GM12878 (cell line): ENCODE measurements at regions not wholly inside any gene's neighbourhood (a gene's known extent, or its start where the extent isn't known, plus 50 kb on each side); places are given as distances from the start of the nearest gene placed in this dataset.
A peak's percentile ranks its signal among the peaks of the same experiment; 100 is the strongest.

Experiments used
- ATAC-seq: fragments of 200-7000 bp; cut with Tn5 transposase; 3 replicates; pipeline ENCODE4 v1.9.1; 2020; ENCODE audit warnings: mild to moderate bottlenecking, moderate library complexity
- BruUV-seq: library from RNA; stranded (reverse); fragments of 400-500 nt; replicated peaks from 2 replicates; lab custom pipeline; 2021; lab: Mats Ljungman, UMichigan
- CTCF ChIA-PET: fragments of 300-600 bp; sonication (Branson Sonifier 250); formaldehyde crosslinking; extraction: SDS; loops from one replicate; lab custom pipeline; 2021; ENCODE audit warnings: inconsistent platforms; lab: Yijun Ruan, JAX
- POLR2A ChIA-PET: fragments of 350-600 bp; formaldehyde crosslinking; extraction: SDS; loops from one replicate; lab custom pipeline; 2021; ENCODE audit warnings: inconsistent platforms; lab: Charles Lee
- RAD21 ChIA-PET: fragments of 300-600 bp; sonication (Branson Sonifier 250); formaldehyde crosslinking; loops from one replicate; lab custom pipeline; 2023; ENCODE audit warnings: antibody characterized with exemption; ENCODE audit not compliant: unreplicated experiment; lab: Charles Lee
- SMC1A ChIA-PET: fragments of 300-600 bp; sonication (Branson Sonifier 250); formaldehyde crosslinking; loops from one replicate; lab custom pipeline; 2023; ENCODE audit not compliant: unreplicated experiment, uncharacterized antibody; lab: Charles Lee
- DNase-seq: peaks from one replicate; pipeline ENCODE4 v3.0.0-alpha.2; 2011; ENCODE audit warnings: low read depth, low spot score
- FAIRE-seq: peaks from 3 replicates; lab custom pipeline; 2011; peaks lifted over from hg19 to GRCh38; lab: Jason Lieb, UNC
- H2AFZ ChIP-seq: 2 replicates; pipeline ENCODE4 v1.6.0; 2011; ENCODE audit warnings: low read depth, low read length, control low read depth; ENCODE audit not compliant: control insufficient read depth
- H3K27ac ChIP-seq: 2 replicates; pipeline ENCODE4 v1.5.1; 2011; ENCODE audit warnings: control low read depth; ENCODE audit not compliant: control insufficient read depth, insufficient read depth
- H3K27me3 ChIP-seq, 2 experiments: replicated peaks in 1 of 2; 2 replicates each; pipeline versions ENCODE4 v1.6.0 to v1.6.1; 2011; ENCODE audit warnings: low read length in 1 of 2; ENCODE audit not compliant: control insufficient read depth in 2 of 2, insufficient read depth in 2 of 2
- H3K36me3 ChIP-seq, 2 experiments: 2 replicates each; pipeline ENCODE4 v1.5.1; 2011; ENCODE audit warnings: low read length in 1 of 2; ENCODE audit not compliant: control insufficient read depth in 2 of 2, insufficient read depth in 2 of 2
- H3K4me1 ChIP-seq: 2 replicates; pipeline ENCODE4 v1.6.1; 2011; ENCODE audit warnings: mild to moderate bottlenecking, low read length, moderate library complexity, mixed read lengths; ENCODE audit not compliant: control insufficient read depth, insufficient read depth
- H3K4me2 ChIP-seq: 2 replicates; pipeline ENCODE4 v1.6.0; 2011; ENCODE audit warnings: control low read depth; ENCODE audit not compliant: control insufficient read depth, insufficient read depth
- H3K4me3 ChIP-seq: fragments of 200-600 bp; sonication (generic); 2 replicates; pipeline ENCODE4 v1.5.1; 2016
- H3K79me2 ChIP-seq: 2 replicates; pipeline ENCODE4 v1.6.0; 2011; ENCODE audit warnings: low read length; ENCODE audit not compliant: control insufficient read depth, insufficient read depth
- H3K9ac ChIP-seq: 2 replicates; pipeline ENCODE4 v1.8.0; 2011; ENCODE audit warnings: low read length, control low read depth, mixed read lengths; ENCODE audit not compliant: control insufficient read depth, insufficient read depth
- H3K9me3 ChIP-seq: replicated peaks from 3 replicates; pipeline ENCODE4 v1.5.1; 2011; ENCODE audit warnings: mild to moderate bottlenecking, low read length; ENCODE audit not compliant: control insufficient read depth, insufficient read depth
- H4K20me1 ChIP-seq: 2 replicates; pipeline ENCODE4 v1.6.0; 2011; ENCODE audit not compliant: control insufficient read depth, insufficient read depth
- CREM ChIP-seq: IDR thresholded peaks from 2 replicates; pipeline ENCODE4 v1.6.1; 2014; ENCODE audit warnings: antibody characterized with exemption, low read depth
- E4F1 ChIP-seq: fragments of 450-650 bp; IDR thresholded peaks from 2 replicates; pipeline ENCODE4 v1.6.1; 2018; ENCODE audit warnings: borderline replicate concordance, mild to moderate bottlenecking; ENCODE audit not compliant: partially characterized antibody
- IKZF1 ChIP-seq: fragments of 450-650 bp; conservative IDR thresholded peaks from 2 replicates; pipeline ENCODE4 v1.6.1; 2017; ENCODE audit warnings: antibody characterized with exemption, mild to moderate bottlenecking
- IKZF2 ChIP-seq, 2 experiments: fragments of 450-650 bp; IDR thresholded peaks; 2 replicates each; pipeline ENCODE4 v1.6.1; 2017; ENCODE audit warnings: mild to moderate bottlenecking in 2 of 2, moderate library complexity in 2 of 2
- JUND ChIP-seq: IDR thresholded peaks from 2 replicates; pipeline ENCODE4 v1.6.1; 2012; ENCODE audit warnings: low read depth, mild to moderate bottlenecking, low read length, improper control_type of control experiment, moderate library complexity
- RBBP5 ChIP-seq: fragments of 200-600 bp; sonication (generic); conservative IDR thresholded peaks from 2 replicates; pipeline ENCODE4 v1.6.1; 2016
- ZNF217 ChIP-seq: fragments of 450-650 bp; IDR thresholded peaks from 2 replicates; pipeline ENCODE4 v1.6.1; 2017; ENCODE audit warnings: antibody characterized with exemption, mild to moderate bottlenecking
- WGBS: methylation state at CpG from one replicate; pipeline ENCODE4 v1.1.6; 2016; ENCODE audit warnings: low lambda C conversion rate; ENCODE audit not compliant: insufficient replicate concordance, insufficient coverage; ENCODE audit errors: missing lambda C conversion rate; 5-methylcytosine and 5-hydroxymethylcytosine counted together
- in situ Hi-C: fragments of 300-500 bp; cut with MboI; formaldehyde crosslinking; loops from 9 replicates; pipeline ENCODE4 v1.14.3; 2018; ENCODE audit warnings: mixed read lengths
- intact Hi-C: fragments of 100-400 bp; cut with micrococcal nuclease; formaldehyde crosslinking; loops from one replicate; pipeline ENCODE4 v1.14.2; 2022; ENCODE audit not compliant: unreplicated experiment

- ChIA-PET CTCF (no interaction called here), RAD21 (no interaction called here), SMC1A (interaction anchor here (1.0 to 1.3 kb wide), 5 partner anchors 8 to 166 kb away, joined by 3 to 6 read pairs (median 3); no protein-coding TSS in a partner anchor), POLR2A (interaction anchor here (1.3 kb wide), 1 partner anchor 9 kb away, joined by 3 read pairs; no protein-coding TSS in a partner anchor)
- intact Hi-C loops, result no loop called here
- peak; percentile 79 for ATAC-seq
- Histone ChIP-seq H3K79me2 (no peaks in the 10 kb centered on the region), H2AFZ (no peak overlapping the region), H3K9ac (no peak overlapping the region), H3K4me3 (no peak overlapping the region), H3K4me1 (no peaks in the 10 kb centered on the region), H3K27me3 (no peaks in the 10 kb centered on the region), H3K27ac (no peak overlapping the region), H3K4me2 (no peak overlapping the region), H3K36me3 (no peaks in the 10 kb centered on the region), H4K20me1 (no peaks in the 10 kb centered on the region), H3K9me3 (no peaks in the 10 kb centered on the region; the same call in 2 of the 3 replicates)
- in situ Hi-C loops, result no loop called here
- DNase-seq, result no peak
- WGBS, result 6% methylated on average over 5 of the region's 5 CpGs
- FAIRE-seq, result no peak
- TF ChIP-seq IKZF1, result 0 out of 2 replicates have a peak, but pooled peaks have one; percentile 21
- TF ChIP-seq CREM, result peak; percentile 28; the same call in 1 of the 2 replicates
- TF ChIP-seq JUND, result no peak
- no peak for TF ChIP-seq E4F1
- 0 out of 4 replicates have a peak, but pooled peaks have one; percentile 33 to 36 for TF ChIP-seq IKZF2 (IDR thresholded peaks at IDR 0.05)
- no peak for TF ChIP-seq RBBP5
- TF ChIP-seq ZNF217, result no peak
- BruUV-seq, result no TSS peak
These were observed 269.9 kb downstream of the MED10 start for GRCh38 chr5:6108540-6108848.
